Astrocyte (in vitro differentiated cells and primary cell): ENCODE measurements at regions not wholly inside any gene's neighbourhood (a gene's known extent, or its start where the extent isn't known, plus 50 kb on each side); places are given as distances from the start of the nearest gene placed in this dataset.

Source experiments
- CTCF ChIP-seq: IDR thresholded peaks from 2 replicates; pipeline ENCODE4 v1.5.1; 2011; ENCODE audit warnings: low read depth, mild to moderate bottlenecking, inconsistent platforms, low read length, moderate library complexity; ENCODE audit not compliant: insufficient read depth
- EZH2 ChIP-seq: IDR thresholded peaks from 2 replicates; pipeline ENCODE4 v1.6.1; 2012; ENCODE audit warnings: mild to moderate bottlenecking, low read length, inconsistent platforms; ENCODE audit not compliant: insufficient read depth

GRCh38 chr1:38558500-38559445 is 300.8 kb downstream of the RRAGC start:
- TF ChIP-seq EZH2 (no peak), CTCF (no peak)
